ENCODE measurements at regions not wholly inside any gene's neighbourhood (a gene's known extent, or its start where the extent isn't known, plus 50 kb on each side); places are given as distances from the start of the nearest gene placed in this dataset.

DNA sequence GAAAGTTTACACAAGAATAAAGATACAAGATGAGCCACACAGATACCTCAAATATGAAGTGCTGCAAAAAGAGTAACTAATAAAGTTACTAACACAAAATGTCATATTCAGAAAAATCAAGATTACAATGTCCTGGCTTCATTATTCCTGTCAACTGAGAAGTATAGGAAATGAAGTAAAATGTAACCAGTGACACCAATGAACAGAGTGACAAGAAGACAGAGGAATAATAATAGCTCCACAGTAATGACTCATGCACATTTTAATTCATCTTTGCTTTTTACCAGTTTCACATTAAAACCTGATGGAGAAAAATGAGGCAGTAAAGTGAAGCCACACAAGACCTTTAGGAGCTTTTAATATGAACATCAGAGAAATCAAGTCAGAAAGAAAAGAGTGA, 214.1 kb downstream of the ZBBX start:
- intact Hi-C loops (cut with micrococcal nuclease; ENCODE audit: unreplicated experiment): no loop called here
- ATAC-seq: no peak
- DNase-seq (ENCODE audit: low read depth, low spot score): no peak
- H3K4me1 ChIP-seq (ENCODE audit: control insufficient read depth, insufficient read depth, low read length): no peaks in the 10 kb centered on the region
- no peak overlapping the region for H3K4me3 ChIP-seq (ENCODE audit: low read depth in 2 of 2, low read length in 2 of 2)
- CTCF ChIA-PET: no interaction called here
- H3K36me3 ChIP-seq (ENCODE audit: control insufficient read depth, insufficient read depth, low read length): no peaks in the 10 kb centered on the region
- no peaks in the 10 kb centered on the region for H3K9me3 ChIP-seq (ENCODE audit: control insufficient read depth, insufficient read depth, low read depth, low read length)
- in situ Hi-C loops (cut with HindIII; ENCODE audit: low pct_unique_long_range_greater_than_20kb, low sequenced_read_pairs): no loop called here
- H3K27me3 ChIP-seq (ENCODE audit: control insufficient read depth, insufficient read depth, low read length): no peaks in the 10 kb centered on the region
- no peak overlapping the region for H3K27ac ChIP-seq (ENCODE audit: low read length)
- TF ChIP-seq TCF7L2 (IDR thresholded peaks at IDR 0.05; ENCODE audit: low read depth, low read length) (no peak), SIN3A (IDR thresholded peaks at IDR 0.05; ENCODE audit: borderline replicate concordance, insufficient read depth, low read depth, low read length) (no peak), POLR2AphosphoS5 (IDR thresholded peaks at IDR 0.05; ENCODE audit: low read depth, low read length) (no peak)
- TF ChIP-seq, protein P1, sequence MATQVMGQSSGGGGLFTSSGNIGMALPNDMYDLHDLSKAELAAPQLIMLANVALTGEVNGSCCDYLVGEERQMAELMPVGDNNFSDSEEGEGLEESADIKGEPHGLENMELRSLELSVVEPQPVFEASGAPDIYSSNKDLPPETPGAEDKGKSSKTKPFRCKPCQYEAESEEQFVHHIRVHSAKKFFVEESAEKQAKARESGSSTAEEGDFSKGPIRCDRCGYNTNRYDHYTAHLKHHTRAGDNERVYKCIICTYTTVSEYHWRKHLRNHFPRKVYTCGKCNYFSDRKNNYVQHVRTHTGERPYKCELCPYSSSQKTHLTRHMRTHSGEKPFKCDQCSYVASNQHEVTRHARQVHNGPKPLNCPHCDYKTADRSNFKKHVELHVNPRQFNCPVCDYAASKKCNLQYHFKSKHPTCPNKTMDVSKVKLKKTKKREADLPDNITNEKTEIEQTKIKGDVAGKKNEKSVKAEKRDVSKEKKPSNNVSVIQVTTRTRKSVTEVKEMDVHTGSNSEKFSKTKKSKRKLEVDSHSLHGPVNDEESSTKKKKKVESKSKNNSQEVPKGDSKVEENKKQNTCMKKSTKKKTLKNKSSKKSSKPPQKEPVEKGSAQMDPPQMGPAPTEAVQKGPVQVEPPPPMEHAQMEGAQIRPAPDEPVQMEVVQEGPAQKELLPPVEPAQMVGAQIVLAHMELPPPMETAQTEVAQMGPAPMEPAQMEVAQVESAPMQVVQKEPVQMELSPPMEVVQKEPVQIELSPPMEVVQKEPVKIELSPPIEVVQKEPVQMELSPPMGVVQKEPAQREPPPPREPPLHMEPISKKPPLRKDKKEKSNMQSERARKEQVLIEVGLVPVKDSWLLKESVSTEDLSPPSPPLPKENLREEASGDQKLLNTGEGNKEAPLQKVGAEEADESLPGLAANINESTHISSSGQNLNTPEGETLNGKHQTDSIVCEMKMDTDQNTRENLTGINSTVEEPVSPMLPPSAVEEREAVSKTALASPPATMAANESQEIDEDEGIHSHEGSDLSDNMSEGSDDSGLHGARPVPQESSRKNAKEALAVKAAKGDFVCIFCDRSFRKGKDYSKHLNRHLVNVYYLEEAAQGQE (IDR thresholded peaks at IDR 0.05; ENCODE audit: insufficient read depth in 1 of 2, low read depth in 2 of 2, low read length in 1 of 2): no peak
- TF ChIP-seq, protein P2, sequence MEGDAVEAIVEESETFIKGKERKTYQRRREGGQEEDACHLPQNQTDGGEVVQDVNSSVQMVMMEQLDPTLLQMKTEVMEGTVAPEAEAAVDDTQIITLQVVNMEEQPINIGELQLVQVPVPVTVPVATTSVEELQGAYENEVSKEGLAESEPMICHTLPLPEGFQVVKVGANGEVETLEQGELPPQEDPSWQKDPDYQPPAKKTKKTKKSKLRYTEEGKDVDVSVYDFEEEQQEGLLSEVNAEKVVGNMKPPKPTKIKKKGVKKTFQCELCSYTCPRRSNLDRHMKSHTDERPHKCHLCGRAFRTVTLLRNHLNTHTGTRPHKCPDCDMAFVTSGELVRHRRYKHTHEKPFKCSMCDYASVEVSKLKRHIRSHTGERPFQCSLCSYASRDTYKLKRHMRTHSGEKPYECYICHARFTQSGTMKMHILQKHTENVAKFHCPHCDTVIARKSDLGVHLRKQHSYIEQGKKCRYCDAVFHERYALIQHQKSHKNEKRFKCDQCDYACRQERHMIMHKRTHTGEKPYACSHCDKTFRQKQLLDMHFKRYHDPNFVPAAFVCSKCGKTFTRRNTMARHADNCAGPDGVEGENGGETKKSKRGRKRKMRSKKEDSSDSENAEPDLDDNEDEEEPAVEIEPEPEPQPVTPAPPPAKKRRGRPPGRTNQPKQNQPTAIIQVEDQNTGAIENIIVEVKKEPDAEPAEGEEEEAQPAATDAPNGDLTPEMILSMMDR (IDR thresholded peaks at IDR 0.05): no peak
- POLR2A ChIA-PET: no interaction called here
- no TSS peak for BruUV-seq (replicated peaks)

DNA sequence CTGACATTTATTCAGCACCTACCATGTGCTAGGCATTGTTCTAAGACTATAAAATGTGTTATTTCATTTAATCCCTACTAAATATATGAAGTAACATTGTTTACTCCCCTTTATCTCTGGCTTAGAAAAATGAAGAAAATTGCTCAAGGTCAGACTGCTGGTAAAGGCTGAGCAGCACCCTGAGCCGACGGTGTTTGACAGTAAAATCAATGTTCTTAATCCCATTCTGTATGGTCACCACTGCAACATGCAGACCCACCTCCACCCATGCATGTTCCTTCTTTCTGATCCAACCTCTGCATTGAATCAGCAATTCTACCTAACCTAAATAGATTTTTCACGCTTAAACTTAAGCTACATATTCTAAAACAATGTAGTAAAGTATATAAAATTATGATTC, 216.5 kb downstream of the ZBBX start:
- Histone ChIP-seq H3K27me3 (ENCODE audit: control insufficient read depth, insufficient read depth, low read length) (no peaks in the 10 kb centered on the region), H3K27ac (ENCODE audit: low read length) (no peak overlapping the region), H3K4me3 (ENCODE audit: low read depth in 2 of 2, low read length in 2 of 2) (no peak overlapping the region), H3K4me1 (ENCODE audit: control insufficient read depth, insufficient read depth, low read length) (no peaks in the 10 kb centered on the region), H3K36me3 (ENCODE audit: control insufficient read depth, insufficient read depth, low read length) (no peaks in the 10 kb centered on the region), H3K9me3 (ENCODE audit: control insufficient read depth, insufficient read depth, low read depth, low read length) (no peaks in the 10 kb centered on the region)
- intact Hi-C loops (cut with micrococcal nuclease; ENCODE audit: unreplicated experiment) (no loop called here), in situ Hi-C loops (cut with HindIII; ENCODE audit: low pct_unique_long_range_greater_than_20kb, low sequenced_read_pairs) (no loop called here)
- CTCF ChIA-PET: no interaction called here
- DNase-seq (ENCODE audit: low read depth, low spot score) (no peak), ATAC-seq (no peak)
- TF ChIP-seq SIN3A (IDR thresholded peaks at IDR 0.05; ENCODE audit: borderline replicate concordance, insufficient read depth, low read depth, low read length) (no peak), TCF7L2 (IDR thresholded peaks at IDR 0.05; ENCODE audit: low read depth, low read length) (no peak), POLR2AphosphoS5 (IDR thresholded peaks at IDR 0.05; ENCODE audit: low read depth, low read length) (no peak)
- TF ChIP-seq, protein P2 (IDR thresholded peaks at IDR 0.05): no peak
- TF ChIP-seq, protein P1 (IDR thresholded peaks at IDR 0.05; ENCODE audit: insufficient read depth in 1 of 2, low read depth in 2 of 2, low read length in 1 of 2): no peak
- BruUV-seq (replicated peaks): no TSS peak
- POLR2A ChIA-PET: no interaction called here
